Activated CD8-positive, alpha-beta memory T cell treated with anti-CD3 and anti-CD28 coated beads, Interleukin-2, amount 10 ng/mL, durations not matched to agents 7 days and 5 days (primary cell): ENCODE measurements at regions not wholly inside any gene's neighbourhood (a gene's known extent, or its start where the extent isn't known, plus 50 kb on each side); places are given as distances from the start of the nearest gene placed in this dataset.
"Not testable (repeated sequence)": the region's sequence is repeated elsewhere in the genome, so short reads cannot be mapped to it uniquely, and the experiment has no call there.

Experiments
- ATAC-seq: fragments of 150-1000 bp; cut with Tn5 transposase; one replicate; pipeline ENCODE4 v1.10.0; 2021; ENCODE audit warnings: moderate library complexity
- CTCF ChIA-PET: fragments of 350-600 bp; sonication (Branson Sonifier 250); formaldehyde crosslinking; loops from one replicate; lab custom pipeline; 2021; ENCODE audit warnings: antibody characterized with exemption; lab: Charles Lee
- DNase-seq: peaks from one replicate; pipeline ENCODE4 v3.0.0-alpha.2; 2020
- H3K27ac Mint-ChIP-seq: one replicate; pipeline ENCODE4 v1.8.0; 2021; ENCODE audit warnings: mild to moderate bottlenecking, mixed read lengths
- H3K27me3 Mint-ChIP-seq: one replicate; pipeline ENCODE4 v1.8.0; 2021; ENCODE audit warnings: mixed read lengths
- H3K36me3 Mint-ChIP-seq: one replicate; pipeline ENCODE4 v1.8.0; 2021; ENCODE audit warnings: mild to moderate bottlenecking, mixed read lengths
- H3K4me1 Mint-ChIP-seq: one replicate; pipeline ENCODE4 v1.8.0; 2021; ENCODE audit warnings: mixed read lengths
- H3K4me3 Mint-ChIP-seq: one replicate; pipeline ENCODE4 v1.8.0; 2021; ENCODE audit warnings: mild to moderate bottlenecking, moderate library complexity, mixed read lengths
- H3K9me3 Mint-ChIP-seq: one replicate; pipeline ENCODE4 v1.8.0; 2022; ENCODE audit warnings: low read depth, mixed read lengths

DNA sequence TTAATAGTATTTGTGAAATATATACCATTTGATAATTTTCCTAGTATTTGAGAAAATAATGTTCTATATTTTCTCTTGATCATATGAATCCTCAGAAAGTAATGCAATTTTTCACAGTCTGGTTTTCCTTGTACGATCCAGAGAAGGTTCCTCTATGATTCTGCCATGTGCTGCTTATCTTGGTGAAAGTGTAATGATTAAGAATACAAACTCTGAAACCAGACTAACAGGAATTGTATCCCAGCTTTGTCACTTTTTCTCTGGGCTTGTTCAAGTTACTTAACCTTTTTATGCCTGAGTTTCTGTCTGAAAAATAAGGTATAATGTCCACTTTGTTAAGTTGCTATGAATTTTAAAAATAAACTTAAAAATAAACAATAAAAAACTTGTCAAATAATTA, 169.6 kb upstream of the ZNF804B start:
- no peaks in the 10 kb centered on the region for H3K4me1 Mint-ChIP-seq
- CTCF ChIA-PET = no interaction called here
- no peak for ATAC-seq
- H3K4me3 Mint-ChIP-seq = no peak overlapping the region
- no peaks in the 10 kb centered on the region for H3K27me3 Mint-ChIP-seq
- peaks cover 5% of the 10 kb centered on the region for H3K9me3 Mint-ChIP-seq
- no peak overlapping the region for H3K27ac Mint-ChIP-seq
- H3K36me3 Mint-ChIP-seq = no peaks in the 10 kb centered on the region
- DNase-seq = no peak

DNA sequence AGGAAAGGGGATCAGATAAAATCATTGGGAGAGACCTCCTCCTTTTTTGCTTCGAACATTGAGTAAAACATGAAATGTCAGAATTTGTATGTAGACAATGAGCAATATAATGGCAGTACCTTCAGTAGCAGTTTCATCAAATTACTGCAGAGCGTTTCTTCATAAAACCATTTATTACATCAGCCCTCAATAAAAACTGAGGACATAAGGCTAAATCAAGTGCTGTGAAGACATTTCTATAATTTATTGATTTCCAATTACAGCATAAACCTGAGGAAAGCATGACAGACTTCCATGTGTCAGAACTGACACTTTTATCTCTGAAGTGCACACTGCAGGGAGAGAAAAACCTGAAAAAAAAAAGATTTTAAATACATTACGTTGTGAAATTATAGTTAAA, 172.6 kb upstream of the ZNF804B start:
- H3K27ac Mint-ChIP-seq = no peak overlapping the region
- no peaks in the 10 kb centered on the region for H3K27me3 Mint-ChIP-seq
- peaks cover 5% of the 10 kb centered on the region for H3K9me3 Mint-ChIP-seq
- CTCF ChIA-PET = no interaction called here
- ATAC-seq = no peak
- H3K4me3 Mint-ChIP-seq = no peak overlapping the region
- no peaks in the 10 kb centered on the region for H3K4me1 Mint-ChIP-seq
- no peaks in the 10 kb centered on the region for H3K36me3 Mint-ChIP-seq
- DNase-seq = no peak

DNA sequence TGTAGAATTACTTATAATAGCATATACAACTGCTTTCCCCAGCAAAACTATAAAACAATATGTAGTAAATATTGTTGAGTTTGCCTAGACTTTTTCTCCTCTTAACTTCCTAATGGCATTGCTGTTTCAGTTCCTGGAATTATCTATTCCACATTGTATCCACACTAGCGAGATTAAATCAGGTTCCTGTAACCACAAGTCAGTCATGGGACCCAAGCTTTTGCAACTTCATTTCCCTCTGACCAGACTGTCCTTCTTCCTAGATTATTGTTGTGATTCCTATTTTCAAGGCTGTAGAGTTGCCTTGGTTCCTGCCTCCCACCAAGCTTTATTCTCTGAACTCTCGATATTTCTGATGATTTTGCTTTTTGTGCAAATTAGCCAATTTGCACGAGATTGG, 173.3 kb upstream of the ZNF804B start:
- no peak for ATAC-seq
- peaks cover 5% of the 10 kb centered on the region for H3K9me3 Mint-ChIP-seq
- H3K4me3 Mint-ChIP-seq = no peak overlapping the region
- no peaks in the 10 kb centered on the region for H3K4me1 Mint-ChIP-seq
- no peak overlapping the region for H3K27ac Mint-ChIP-seq
- CTCF ChIA-PET = no interaction called here
- no peaks in the 10 kb centered on the region for H3K27me3 Mint-ChIP-seq
- DNase-seq = no peak
- H3K36me3 Mint-ChIP-seq = no peaks in the 10 kb centered on the region

DNA sequence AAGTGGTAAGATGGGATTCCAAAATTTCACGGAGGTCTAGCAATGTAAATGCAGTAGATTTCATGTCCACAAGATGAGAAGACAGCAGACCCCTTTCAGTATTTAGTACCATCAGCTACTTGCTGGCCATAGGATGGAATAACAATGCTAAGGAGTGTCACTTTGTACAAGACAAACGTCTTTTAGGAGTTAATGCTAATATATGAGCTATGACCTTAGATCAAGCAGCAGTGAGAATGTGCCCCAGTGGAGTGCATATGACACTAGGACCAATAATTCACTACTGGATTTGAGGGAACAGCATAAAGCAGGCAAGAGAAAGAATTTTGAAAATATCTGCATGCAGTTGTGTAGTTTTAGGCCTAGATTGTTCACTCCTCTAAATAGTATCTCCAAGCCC, 182.8 kb upstream of the ZNF804B start:
- CTCF ChIA-PET = no interaction called here
- Mint-ChIP-seq H3K27ac (no peak overlapping the region), H3K36me3 (no peaks in the 10 kb centered on the region), H3K9me3 (no peaks in the 10 kb centered on the region), H3K27me3 (no peaks in the 10 kb centered on the region), H3K4me3 (no peak overlapping the region), H3K4me1 (no peaks in the 10 kb centered on the region)
- no peak for DNase-seq
- no peak for ATAC-seq

DNA sequence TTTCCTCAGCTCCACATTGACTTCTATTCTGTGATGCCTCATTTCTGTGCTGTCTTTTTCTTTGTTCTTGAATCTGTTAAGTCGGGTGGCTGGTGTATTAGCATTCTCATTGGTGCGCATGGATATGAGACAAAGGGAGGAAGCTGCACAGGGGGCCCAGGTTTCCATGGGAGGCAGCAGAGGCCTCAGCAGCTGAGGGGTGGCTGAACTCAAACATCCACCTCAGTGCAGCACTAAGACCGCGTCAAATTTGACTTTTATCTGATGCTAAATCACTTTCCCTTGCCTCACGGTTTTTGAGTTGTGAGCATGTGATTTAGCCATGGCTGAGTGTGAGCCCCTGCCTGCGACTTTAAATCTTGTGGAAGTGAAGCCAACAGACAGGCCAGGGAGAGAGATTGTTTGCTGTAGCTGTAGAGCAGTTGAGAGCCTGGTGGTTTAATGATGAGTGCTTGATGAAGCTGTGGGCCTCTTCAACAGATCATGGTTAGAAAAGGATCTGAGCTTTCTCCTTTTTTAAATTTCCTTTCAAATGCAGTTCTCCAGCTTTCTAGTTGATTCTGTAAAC, 193.3 kb upstream of the ZNF804B start:
- CTCF ChIA-PET = no interaction called here
- ATAC-seq (no peak), DNase-seq (no peak)
- H3K4me1 Mint-ChIP-seq = no peaks in the 10 kb centered on the region
- no peaks in the 10 kb centered on the region for H3K27me3 Mint-ChIP-seq
- H3K9me3 Mint-ChIP-seq = no peaks in the 10 kb centered on the region
- no peak overlapping the region for H3K27ac Mint-ChIP-seq
- no peaks in the 10 kb centered on the region for H3K36me3 Mint-ChIP-seq
- no peak overlapping the region for H3K4me3 Mint-ChIP-seq

DNA sequence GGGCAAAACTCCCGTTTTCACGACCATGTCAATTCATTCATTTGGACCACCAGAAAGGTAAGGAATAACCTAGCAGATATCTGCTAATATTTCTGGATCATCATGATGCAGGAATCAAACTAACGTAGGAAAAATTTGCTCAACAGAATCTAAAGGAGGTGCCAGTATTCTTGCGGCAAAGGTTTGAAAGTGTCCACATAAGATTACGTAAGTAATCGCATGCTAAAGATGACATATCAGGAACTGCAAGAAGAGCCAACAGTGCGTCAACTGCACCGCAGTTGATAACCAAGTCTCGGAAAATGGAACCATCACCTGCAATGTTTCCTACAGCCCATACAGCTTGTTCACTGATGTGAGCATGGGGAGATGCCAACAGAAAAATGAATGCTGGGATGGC, 194.1 kb upstream of the ZNF804B start:
- CTCF ChIA-PET = no interaction called here
- Mint-ChIP-seq H3K27me3 (no peaks in the 10 kb centered on the region), H3K4me1 (no peaks in the 10 kb centered on the region), H3K36me3 (no peaks in the 10 kb centered on the region), H3K4me3 (no peak overlapping the region), H3K9me3 (no peaks in the 10 kb centered on the region), H3K27ac (no peak overlapping the region)
- ATAC-seq (no peak), DNase-seq (no peak)

DNA sequence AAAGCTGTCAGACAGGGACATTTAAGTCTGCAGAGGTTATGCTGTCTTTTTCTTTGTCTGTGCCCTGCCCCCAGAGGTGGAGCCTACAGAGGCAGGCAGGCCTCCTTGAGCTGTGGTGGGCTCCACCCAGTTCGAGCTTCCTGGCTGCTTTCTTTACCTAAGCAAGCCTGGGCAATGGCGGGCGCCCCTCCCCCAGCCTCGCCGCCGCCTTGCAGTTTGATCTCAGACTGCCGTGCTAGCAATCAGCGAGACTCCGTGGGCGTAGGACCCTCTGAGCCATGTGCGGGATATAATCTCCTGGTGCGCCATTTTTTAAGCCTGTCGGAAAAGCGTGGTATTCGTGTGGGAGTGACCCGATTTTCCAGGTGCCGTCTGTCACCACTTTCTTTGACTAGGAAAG, 203.1 kb upstream of the ZNF804B start:
- H3K4me1 Mint-ChIP-seq, H3K9me3 Mint-ChIP-seq, H3K27ac Mint-ChIP-seq, ATAC-seq, H3K4me3 Mint-ChIP-seq, DNase-seq, CTCF ChIA-PET, H3K27me3 Mint-ChIP-seq, H3K36me3 Mint-ChIP-seq: not testable (repeated sequence)

DNA sequence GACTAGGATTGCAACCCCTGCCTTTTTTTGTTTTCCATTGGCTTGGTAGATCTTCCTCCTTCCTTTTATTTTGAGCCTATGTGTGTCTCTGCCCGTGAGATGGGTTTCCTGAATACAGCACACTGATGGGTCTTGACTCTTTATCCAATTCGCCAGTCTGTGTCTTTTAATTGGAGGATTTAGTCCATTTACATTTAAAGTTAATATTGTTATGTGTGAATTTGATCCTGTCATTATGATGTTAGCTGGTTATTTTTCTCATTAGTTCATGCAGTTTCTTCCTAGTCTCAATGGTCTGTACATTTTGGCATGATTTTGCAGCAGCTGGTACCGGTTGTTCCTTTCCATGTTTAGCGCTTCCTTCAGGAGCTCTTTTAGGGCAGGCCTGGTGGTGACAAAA, 204.7 kb upstream of the ZNF804B start:
- DNase-seq, H3K36me3 Mint-ChIP-seq, H3K27ac Mint-ChIP-seq, H3K27me3 Mint-ChIP-seq, H3K9me3 Mint-ChIP-seq, ATAC-seq, CTCF ChIA-PET, H3K4me3 Mint-ChIP-seq, H3K4me1 Mint-ChIP-seq: not testable (repeated sequence)

DNA sequence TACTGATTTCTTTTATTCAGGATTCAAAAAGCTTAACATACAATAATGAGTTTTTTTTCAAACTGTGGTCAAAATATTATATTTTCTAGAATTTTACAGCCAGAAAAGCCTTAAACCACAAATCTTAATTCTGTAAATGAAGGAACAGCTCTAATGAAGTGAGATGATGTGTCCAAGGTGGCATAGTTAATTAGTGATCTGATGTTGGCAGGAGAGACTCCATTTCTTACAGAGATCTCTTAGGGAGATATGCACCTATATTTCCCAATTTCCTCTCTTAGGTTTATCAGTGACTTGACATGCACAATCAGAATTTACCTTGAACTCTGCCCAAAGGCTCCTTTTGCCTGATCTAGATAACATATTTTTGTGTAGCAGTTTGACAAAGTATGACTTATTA, 211.1 kb upstream of the ZNF804B start:
- ATAC-seq (no peak), DNase-seq (no peak)
- H3K27me3 Mint-ChIP-seq = no peaks in the 10 kb centered on the region
- no peak overlapping the region for H3K4me3 Mint-ChIP-seq
- H3K4me1 Mint-ChIP-seq = no peaks in the 10 kb centered on the region
- H3K9me3 Mint-ChIP-seq = no peaks in the 10 kb centered on the region
- CTCF ChIA-PET = interaction anchor here (1.7 kb wide), 1 partner anchor 9 kb away, joined by 4 read pairs; no protein-coding TSS in a partner anchor
- no peaks in the 10 kb centered on the region for H3K36me3 Mint-ChIP-seq
- H3K27ac Mint-ChIP-seq = no peak overlapping the region

DNA sequence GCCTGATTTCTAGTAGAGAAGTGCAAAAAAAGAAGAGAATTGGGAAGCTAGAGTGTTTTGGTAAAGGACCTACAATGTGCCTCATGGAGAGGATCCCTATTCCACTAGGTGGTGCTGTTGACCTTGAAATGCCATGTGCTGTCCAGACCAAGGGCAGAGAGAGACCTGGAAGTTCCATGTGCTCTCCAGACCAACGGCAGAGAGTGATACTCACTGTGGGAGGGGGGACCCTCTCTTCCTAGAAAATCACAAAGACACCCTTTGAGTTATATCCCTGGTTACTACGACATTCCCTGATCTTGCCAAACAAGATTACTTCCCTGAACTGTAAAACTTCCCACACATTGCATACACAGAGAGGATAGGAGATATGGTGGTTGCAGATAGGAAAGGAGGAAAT, 212.7 kb upstream of the ZNF804B start:
- H3K4me3 Mint-ChIP-seq = no peak overlapping the region
- H3K4me1 Mint-ChIP-seq = no peaks in the 10 kb centered on the region
- DNase-seq = peak; percentile 46
- no peaks in the 10 kb centered on the region for H3K36me3 Mint-ChIP-seq
- CTCF ChIA-PET = interaction anchor here (1.4 kb wide), 1 partner anchor 288 kb away, joined by 3 read pairs; no protein-coding TSS in a partner anchor
- H3K27ac Mint-ChIP-seq = no peak overlapping the region
- ATAC-seq = no peak
- H3K9me3 Mint-ChIP-seq = no peaks in the 10 kb centered on the region
- H3K27me3 Mint-ChIP-seq = no peaks in the 10 kb centered on the region

DNA sequence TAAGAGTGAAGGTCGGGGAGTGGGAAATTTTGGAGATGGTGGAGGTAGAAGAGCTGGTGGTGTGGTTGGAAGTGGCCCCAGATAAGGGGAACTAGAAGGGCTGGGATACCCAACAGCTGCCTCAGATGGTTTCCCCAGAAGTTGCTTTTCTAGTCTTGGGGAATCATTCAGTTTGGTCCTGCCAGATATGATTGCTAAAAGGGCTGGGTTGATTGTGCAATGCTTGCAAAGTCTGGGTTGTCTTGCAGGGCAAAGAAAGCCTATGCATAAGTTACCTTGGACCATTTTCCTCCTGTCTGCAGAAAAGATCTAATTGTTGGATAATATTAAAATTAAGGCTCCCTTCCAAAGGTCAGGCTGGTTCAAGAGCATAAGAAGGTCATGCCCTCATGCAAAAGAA, 213.8 kb upstream of the ZNF804B start:
- no peak overlapping the region for H3K4me3 Mint-ChIP-seq
- DNase-seq = no peak
- ATAC-seq = no peak
- no peaks in the 10 kb centered on the region for H3K9me3 Mint-ChIP-seq
- H3K27me3 Mint-ChIP-seq = no peaks in the 10 kb centered on the region
- no peaks in the 10 kb centered on the region for H3K36me3 Mint-ChIP-seq
- CTCF ChIA-PET = interaction anchor here (1.4 kb wide), 1 partner anchor 289 kb away, joined by 3 read pairs; no protein-coding TSS in a partner anchor
- no peak overlapping the region for H3K27ac Mint-ChIP-seq
- no peaks in the 10 kb centered on the region for H3K4me1 Mint-ChIP-seq

DNA sequence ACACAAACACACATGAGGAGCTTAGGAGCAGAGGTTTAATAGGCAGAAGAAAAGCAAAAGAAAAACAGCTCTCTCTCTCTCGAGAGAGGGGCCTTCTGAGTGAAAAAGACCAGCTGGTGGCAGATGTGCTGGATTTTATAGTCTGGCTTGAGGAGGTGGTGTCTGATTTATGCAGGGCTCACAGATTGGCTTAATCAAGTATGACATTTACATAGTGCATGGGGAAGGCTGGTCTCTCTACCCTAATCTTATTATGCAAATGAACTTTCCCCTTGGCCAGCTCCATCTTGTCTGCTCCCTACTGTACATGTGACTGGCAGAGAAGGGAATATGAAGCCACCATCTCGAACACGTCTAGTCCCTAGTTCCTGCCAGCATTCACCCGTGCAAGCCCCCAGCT, 219.5 kb upstream of the ZNF804B start:
- no peak overlapping the region for H3K27ac Mint-ChIP-seq
- H3K27me3 Mint-ChIP-seq = no peaks in the 10 kb centered on the region
- ATAC-seq = no peak
- H3K36me3 Mint-ChIP-seq = no peaks in the 10 kb centered on the region
- H3K9me3 Mint-ChIP-seq = no peaks in the 10 kb centered on the region
- CTCF ChIA-PET = interaction anchor here (1.4 kb wide), 1 partner anchor 9 kb away, joined by 4 read pairs; no protein-coding TSS in a partner anchor
- H3K4me1 Mint-ChIP-seq = no peaks in the 10 kb centered on the region
- DNase-seq = no peak
- H3K4me3 Mint-ChIP-seq = no peak overlapping the region

DNA sequence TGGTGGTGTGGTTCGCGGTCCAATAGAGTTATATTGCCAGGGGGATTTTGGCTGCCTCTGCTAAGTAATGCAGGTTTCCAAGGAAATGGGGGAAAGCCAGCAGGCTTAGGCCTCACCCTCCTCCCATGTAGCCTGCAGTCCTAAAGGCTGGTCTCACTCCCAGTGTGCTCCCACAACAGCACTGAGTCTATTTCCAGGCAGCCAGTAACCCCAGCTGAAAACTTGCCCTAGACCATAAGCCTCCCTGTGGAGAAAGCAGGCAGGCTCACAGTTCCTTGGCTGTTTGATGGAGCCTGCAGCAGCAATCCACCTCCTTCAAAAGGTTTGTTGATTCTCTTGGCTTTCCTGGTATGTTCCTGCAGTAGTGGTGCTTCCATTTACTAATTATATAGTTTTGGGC, 220.0 kb upstream of the ZNF804B start:
- H3K9me3 Mint-ChIP-seq = no peaks in the 10 kb centered on the region
- H3K36me3 Mint-ChIP-seq = no peaks in the 10 kb centered on the region
- no peaks in the 10 kb centered on the region for H3K4me1 Mint-ChIP-seq
- ATAC-seq = no peak
- no peaks in the 10 kb centered on the region for H3K27me3 Mint-ChIP-seq
- DNase-seq = no peak
- CTCF ChIA-PET = interaction anchor here (1.4 kb wide), 1 partner anchor 9 kb away, joined by 4 read pairs; no protein-coding TSS in a partner anchor
- H3K27ac Mint-ChIP-seq = no peak overlapping the region
- H3K4me3 Mint-ChIP-seq = no peak overlapping the region

DNA sequence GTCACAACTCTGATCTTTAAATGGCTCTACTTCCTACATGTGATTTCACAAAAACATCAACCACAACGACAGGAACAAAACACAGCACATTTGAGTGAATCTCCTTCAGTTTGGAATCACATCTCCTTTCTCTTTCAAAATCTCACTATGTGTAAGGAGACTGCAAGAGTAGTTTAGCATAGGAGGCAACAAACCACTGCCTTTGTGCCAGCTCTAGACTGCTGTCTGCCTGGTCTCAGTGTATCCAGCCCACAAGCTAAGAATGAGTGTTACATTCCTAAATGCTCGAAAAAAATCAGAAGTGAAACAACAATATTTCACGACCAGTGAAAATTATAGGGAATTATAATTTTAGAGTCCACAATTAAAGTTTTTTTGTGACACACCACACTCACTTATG, 217.0 kb upstream of the STEAP4 start:
- no peak overlapping the region for H3K27ac Mint-ChIP-seq

More for the DNA sequence above, 217.0 kb upstream of the STEAP4 start:
- Mint-ChIP-seq H3K36me3 (no peaks in the 10 kb centered on the region), H3K4me3 (no peak overlapping the region), H3K4me1 (no peaks in the 10 kb centered on the region), H3K9me3 (no peaks in the 10 kb centered on the region), H3K27me3 (no peaks in the 10 kb centered on the region)
- ATAC-seq (no peak), DNase-seq (no peak)
- CTCF ChIA-PET = no interaction called here
